ENCODE measurements at regions not wholly inside any gene's neighbourhood (a gene's known extent, or its start where the extent isn't known, plus 50 kb on each side); places are given as distances from the start of the nearest gene placed in this dataset.
A peak's percentile ranks its signal among the peaks of the same experiment; 100 is the strongest.
"Not testable (repeated sequence)": the region's sequence is repeated elsewhere in the genome, so short reads cannot be mapped to it uniquely, and the experiment has no call there.

DNA sequence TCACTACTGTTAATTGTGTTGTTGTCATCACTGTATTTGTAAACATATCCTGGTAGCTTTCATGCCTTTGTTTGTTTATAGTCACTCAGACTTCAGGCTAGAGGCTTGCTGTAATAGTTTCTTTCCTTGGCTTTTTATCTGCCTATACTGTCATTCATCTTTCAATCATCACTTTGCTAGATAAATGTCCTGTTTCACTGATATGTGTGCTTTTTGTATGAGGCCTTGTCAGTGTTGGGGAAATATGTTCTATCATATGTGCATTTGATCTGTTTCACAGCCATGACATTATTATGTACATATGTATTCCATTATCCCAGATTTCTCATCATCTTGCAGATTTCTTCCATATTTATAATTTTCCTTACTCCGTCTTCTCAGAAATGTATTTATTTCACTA, 558.9 kb upstream of the LRFN5 start:
- FAIRE-seq (no peak), DNase-seq (ENCODE audit: insufficient read length, low spot score) (no peak)

DNA sequence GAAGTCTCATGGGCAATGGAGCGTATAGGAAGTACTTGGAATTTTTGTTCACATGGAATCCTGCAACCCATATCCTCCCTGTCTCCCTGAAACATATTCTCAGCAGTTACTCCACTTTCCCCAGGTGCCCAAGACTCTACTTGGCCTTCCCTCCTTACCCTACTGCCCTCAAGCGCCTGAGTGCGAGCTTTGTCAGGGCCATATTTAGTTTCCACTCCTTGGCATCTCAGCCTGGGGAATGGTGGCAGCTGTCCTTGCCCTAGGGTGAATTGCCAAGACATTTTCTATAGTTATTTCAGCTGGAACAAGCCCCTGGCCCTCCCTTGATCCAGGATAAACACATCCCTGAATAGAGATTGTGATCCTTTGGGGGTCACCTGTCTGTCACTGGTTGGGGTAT, 569.3 kb upstream of the LRFN5 start:
- no peak for TF ChIP-seq POLR2A (IDR thresholded peaks at IDR 0.05; ENCODE audit: low read depth, low read length)
- FAIRE-seq (no peak), DNase-seq (ENCODE audit: insufficient read length, low spot score) (no peak)

More for the DNA sequence above, 558.9 kb upstream of the LRFN5 start:
- no peak for TF ChIP-seq POLR2A (IDR thresholded peaks at IDR 0.05; ENCODE audit: low read depth, low read length)

DNA sequence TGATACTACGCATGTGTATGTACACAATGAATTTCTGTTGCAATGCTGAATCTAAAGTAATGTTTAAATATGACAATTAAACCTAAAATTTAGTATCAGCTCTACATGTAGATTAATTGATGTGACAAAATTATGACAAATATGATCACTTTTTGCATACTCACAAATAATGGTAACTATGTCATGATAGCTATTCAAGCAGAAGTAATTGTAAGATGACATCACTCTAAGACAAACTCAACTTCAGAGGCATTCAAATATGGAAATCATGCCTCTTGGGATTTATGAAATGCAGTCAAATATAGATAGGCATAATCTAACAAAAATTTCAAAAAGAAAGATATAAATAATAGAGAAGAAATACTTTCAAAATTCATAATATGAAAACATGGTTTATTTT, 571.7 kb upstream of the LRFN5 start:
- FAIRE-seq (no peak), DNase-seq (ENCODE audit: insufficient read length, low spot score) (no peak)
- no peak for TF ChIP-seq POLR2A (IDR thresholded peaks at IDR 0.05; ENCODE audit: low read depth, low read length)

DNA sequence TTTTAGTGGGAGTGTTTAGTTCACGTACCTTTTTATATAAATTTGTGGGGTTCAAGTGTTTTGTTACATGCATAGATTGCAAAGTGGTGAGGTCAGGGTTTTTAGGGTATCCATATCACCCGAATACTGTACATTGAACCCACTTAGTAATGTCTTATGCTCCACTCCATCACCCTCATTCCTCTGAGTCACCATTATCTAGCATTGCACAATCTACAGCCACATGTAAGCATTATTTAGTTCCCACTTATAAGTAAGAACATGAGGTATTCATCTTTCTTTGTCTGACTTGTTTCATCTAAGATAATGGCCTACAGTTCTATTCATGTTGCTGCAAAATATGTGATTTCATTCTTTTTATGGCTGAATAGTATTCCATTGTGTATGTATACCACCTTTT, 583.7 kb upstream of the LRFN5 start:
- TF ChIP-seq POLR2A (IDR thresholded peaks at IDR 0.05; ENCODE audit: low read depth, low read length), result no peak
- DNase-seq (ENCODE audit: insufficient read length, low spot score) (no peak), FAIRE-seq (no peak)

DNA sequence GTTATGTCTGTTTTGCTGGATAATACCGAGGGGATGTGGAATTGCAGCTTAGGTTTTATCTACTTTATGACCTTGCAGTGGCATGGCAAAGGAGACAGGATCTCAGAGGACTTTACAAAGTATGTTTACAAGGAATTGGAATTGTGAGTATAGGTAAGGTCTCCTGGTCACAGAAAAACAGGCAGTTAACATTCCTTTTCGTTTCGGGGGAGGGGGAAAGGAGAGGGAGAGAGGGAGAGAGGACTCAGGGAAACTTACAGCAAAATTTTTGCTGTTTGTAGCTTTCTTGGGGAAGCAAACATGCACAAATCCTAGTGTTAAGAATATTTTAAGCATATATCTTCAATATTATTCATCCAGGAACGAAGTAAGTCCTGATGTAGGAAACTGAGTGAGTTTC, 590.5 kb upstream of the LRFN5 start:
- no peak for TF ChIP-seq POLR2A (IDR thresholded peaks at IDR 0.05; ENCODE audit: low read depth, low read length)
- FAIRE-seq (no peak), DNase-seq (ENCODE audit: insufficient read length, low spot score) (no peak)

DNA sequence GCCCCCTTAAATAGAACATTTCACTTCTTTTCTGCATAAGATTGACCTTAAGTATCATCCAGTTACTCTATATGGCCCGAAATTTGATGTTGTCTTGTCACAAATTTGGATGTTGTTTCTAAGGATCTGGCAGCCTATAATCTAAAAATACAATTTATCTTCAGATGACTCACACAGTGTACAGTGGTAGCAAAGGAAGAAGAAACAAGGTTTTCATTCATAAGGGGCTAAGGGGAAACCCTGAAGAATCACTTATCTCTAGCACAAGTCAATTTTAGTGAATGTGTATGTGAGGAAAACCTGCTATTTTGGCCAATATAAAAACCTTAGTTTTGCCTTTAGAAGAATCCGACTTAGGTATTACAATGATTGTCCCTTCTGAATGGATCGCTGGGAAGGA, 606.3 kb upstream of the LRFN5 start:
- no peak for FAIRE-seq
- no peak for TF ChIP-seq POLR2A (IDR thresholded peaks at IDR 0.05; ENCODE audit: low read depth, low read length)
- DNase-seq (ENCODE audit: insufficient read length, low spot score), result no peak

DNA sequence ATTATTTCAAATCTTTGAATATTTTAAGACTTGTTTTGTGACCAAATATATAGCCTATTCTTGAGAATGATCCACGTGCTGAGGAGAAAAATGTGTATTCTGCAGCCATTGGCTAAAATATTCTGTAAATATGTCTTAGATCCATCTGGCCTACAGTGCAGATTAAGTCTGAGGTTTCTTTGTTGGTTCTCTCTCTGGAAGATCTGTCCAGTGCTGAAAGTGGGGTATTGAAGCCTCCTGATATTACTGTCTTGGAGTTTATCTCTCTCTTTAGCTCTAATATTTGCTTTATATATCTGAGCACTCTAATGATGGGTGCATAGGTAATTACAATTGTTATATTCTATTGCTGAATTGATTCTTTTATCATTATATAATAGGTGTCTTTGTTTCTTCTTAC, 617.4 kb upstream of the LRFN5 start:
- TF ChIP-seq POLR2A (IDR thresholded peaks at IDR 0.05; ENCODE audit: low read depth, low read length), result no peak
- DNase-seq (ENCODE audit: insufficient read length, low spot score) (no peak), FAIRE-seq (no peak)

DNA sequence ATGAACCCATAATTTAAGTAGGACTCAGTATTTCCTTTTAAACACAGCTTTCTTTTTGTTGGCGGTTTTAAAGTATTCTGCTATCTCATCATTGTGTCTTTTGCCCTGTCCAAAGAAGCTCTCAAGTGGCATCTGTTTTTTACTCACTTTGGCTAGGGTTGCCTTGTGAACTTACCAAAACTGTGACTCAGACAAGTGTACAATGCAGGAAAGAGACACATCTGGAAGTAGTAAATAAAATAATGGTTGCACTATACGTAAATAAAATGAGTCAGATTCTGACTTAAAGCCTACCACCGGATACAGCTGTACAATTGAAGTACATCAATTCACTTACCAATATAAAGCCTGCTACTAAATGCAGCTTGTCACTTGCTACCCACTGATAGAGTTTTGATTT, 619.2 kb upstream of the LRFN5 start:
- TF ChIP-seq POLR2A (IDR thresholded peaks at IDR 0.05; ENCODE audit: low read depth, low read length), result no peak
- no peak for FAIRE-seq
- DNase-seq (ENCODE audit: insufficient read length, low spot score), result no peak

DNA sequence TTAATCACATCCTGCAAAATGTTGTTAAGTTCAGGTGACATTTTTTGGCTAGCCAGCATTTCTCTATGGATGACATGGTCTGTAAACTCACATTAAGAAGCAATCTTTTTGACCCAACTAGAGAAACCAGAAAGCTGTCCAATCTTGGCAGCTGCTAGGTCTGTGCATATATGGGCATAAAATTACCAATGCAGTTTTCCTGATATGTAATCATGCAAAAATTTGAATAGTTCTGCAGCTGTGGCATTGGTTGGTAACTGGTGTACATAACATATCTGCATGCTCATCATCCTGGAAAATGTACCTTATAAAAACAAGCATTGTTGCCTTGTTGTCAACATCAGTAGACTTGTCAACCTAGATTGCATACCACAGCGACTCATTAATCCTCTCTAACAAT, 620.0 kb upstream of the LRFN5 start:
- DNase-seq (ENCODE audit: insufficient read length, low spot score) (no peak), FAIRE-seq (no peak)
- no peak for TF ChIP-seq POLR2A (IDR thresholded peaks at IDR 0.05; ENCODE audit: low read depth, low read length)

DNA sequence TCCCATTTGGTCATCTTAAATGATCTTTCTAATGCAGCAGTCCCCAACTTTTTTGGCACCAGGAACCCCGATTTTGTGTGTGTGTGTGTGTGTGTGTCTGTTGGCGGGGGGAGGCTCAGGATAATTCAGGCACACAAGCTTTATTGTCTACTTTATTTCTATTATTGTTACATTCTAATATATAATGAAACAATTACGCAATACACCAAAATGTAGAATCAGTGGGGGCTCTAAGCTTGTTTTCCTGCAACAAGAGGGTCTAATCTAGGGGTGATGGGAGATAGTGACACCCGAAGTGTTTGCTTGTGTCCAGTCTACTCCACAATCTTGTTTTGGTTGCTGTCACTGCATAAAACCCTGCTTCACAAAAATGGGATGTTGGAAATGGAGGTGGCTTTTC, 621.1 kb upstream of the LRFN5 start:
- DNase-seq (ENCODE audit: insufficient read length, low spot score), result no peak
- no peak for FAIRE-seq

DNA sequence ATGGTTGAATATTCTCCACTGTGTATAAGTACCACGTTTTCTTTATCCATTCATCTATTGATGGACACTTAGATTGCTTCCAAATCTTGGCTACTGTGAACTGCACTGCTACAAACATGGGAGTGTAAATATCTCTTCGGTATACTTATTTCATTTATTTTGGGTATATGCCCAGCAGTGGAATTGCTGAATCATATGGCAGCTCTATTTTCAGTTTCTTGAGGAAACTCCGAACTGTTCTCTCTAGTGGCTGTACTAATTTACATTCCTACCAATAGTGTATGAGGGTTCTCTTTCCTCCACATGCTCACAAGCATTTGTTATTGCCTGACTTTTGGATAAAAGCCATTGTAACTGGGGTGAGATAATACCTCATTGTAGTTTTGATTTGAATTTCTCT, 623.1 kb upstream of the LRFN5 start:
- FAIRE-seq (no peak), DNase-seq (ENCODE audit: insufficient read length, low spot score) (no peak)
- no peak for TF ChIP-seq POLR2A (IDR thresholded peaks at IDR 0.05; ENCODE audit: low read depth, low read length)

More for the DNA sequence above, 621.1 kb upstream of the LRFN5 start:
- no peak for TF ChIP-seq POLR2A (IDR thresholded peaks at IDR 0.05; ENCODE audit: low read depth, low read length)

DNA sequence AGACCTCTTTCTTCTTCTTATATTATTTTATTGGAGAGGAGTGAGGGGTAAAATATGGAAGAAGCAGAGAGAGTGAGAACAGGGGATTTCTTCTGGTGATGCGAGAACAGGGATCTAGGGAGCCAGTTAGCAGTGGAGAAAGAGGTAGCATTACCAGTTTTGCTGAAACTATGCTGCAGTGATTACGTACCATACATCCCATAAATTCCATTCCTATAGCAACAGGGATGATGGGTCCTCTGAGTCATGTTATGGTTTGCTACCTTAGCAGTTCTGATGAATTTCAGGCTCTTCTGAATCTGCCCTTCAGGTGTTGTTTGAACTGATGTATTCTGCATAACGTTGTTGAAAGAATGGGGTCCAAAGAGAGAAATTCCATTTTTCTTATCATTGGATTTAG, 625.4 kb upstream of the LRFN5 start:
- TF ChIP-seq POLR2A (IDR thresholded peaks at IDR 0.05; ENCODE audit: low read depth, low read length), result no peak
- no peak for DNase-seq (ENCODE audit: insufficient read length, low spot score)
- FAIRE-seq, result peak; percentile 83

DNA sequence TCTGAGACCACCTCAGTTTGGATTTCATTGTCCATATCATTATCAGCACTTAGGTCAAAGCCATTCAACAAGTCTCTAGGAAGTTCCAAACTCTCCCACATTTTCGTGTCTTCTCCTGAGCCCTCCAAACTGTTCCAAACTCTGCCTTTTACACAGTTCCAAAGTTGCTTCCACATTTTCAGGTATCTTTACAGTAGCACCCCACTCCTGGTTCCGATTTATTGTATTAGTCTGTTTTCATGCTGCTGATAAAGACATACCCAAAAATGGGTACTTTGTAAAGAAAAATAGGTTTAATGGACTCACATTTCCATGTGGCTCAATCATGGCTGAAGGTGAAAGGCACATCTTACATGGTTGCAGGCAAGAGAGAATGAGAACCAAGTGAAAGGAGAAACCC, 646.4 kb upstream of the LRFN5 start:
- not testable (repeated sequence) for FAIRE-seq; DNase-seq (ENCODE audit: insufficient read length, low spot score)

DNA sequence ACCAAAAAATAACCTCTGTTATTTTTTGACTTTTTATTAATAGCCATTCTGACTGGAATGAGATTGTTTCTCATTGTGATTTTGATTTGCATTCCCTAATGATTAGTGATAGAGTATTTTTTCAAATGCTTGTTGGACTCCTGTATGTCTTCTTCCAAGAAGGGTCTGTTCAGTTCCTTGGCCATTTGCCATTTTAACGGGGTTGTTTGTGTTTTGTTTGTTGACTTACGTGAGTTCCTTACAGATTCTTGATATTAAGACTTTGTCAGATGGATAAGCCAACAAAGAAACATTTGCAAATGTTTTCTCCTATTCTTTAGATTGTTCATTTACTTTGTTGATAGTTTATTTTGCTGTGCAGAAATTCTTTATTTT, 651.6 kb upstream of the LRFN5 start:
- FAIRE-seq (no peak), DNase-seq (ENCODE audit: insufficient read length, low spot score) (no peak)
- no peak for TF ChIP-seq POLR2A (IDR thresholded peaks at IDR 0.05; ENCODE audit: low read depth, low read length)

DNA sequence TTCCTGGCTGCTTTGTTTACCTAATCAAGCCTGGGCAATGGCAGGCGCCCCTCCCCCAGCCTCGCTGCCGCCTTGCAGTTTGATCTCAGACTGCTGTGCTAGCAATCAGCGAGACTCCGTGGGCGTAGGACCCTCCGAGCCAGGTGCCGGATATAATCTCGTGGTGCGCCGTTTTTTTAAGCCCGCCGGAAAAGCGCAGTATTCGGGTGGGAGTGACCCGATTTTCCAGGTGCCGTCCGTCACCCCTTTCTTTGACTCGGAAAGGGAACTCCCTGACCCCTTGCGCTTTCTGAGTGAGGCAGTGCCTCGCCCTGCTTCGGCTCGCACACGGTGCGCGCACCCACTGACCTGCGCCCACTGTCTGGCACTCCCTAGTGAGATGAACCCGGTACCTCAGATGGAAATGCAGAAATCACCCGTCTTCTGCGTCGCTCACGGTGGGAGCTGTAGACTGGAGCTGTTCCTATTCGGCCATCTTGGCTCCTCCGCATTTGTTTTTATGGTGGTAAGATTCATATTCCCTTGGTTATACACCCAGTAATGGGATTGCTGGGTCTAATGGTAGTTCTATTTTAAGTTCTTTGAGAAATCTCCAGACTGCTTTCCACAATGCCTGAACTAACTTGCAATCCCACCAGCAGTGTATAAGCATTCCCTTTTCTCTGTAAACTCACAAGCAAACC, 652.1 kb upstream of the LRFN5 start:
- DNase-seq (ENCODE audit: insufficient read length, low spot score); FAIRE-seq: not testable (repeated sequence)

DNA sequence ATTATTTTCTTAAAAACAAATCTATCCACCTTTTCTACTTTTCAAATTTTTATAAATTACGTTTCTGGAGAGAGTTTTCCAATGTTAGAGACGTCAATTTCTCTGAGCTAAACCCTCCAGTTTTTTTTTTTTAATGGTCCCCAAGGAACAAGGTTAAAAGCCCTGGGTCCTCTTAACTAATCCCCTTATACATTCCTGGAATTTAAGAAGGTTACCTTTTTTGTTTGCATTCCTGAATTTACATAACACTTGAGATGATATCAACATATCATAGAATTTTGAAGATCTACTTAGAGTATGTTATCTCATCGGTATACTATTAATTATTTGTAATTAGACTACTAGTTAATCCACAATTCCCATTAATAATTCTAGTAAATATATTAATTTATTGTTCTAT, 662.2 kb upstream of the LRFN5 start:
- DNase-seq (ENCODE audit: insufficient read length, low spot score), result no peak
- no peak for FAIRE-seq
- no peak for TF ChIP-seq POLR2A (IDR thresholded peaks at IDR 0.05; ENCODE audit: low read depth, low read length)
